GM18507 (cell line): ENCODE measurements at regions not wholly inside any gene's neighbourhood (a gene's known extent, or its start where the extent isn't known, plus 50 kb on each side); places are given as distances from the start of the nearest gene placed in this dataset.
"Not testable (repeated sequence)": the region's sequence is repeated elsewhere in the genome, so short reads cannot be mapped to it uniquely, and the experiment has no call there.

ENCODE experiments used
- DNase-seq: peaks from one replicate; pipeline ENCODE4 v3.0.0; 2011; ENCODE audit warnings: low read depth; ENCODE audit not compliant: insufficient read length; ENCODE audit errors: extremely low spot score
- FAIRE-seq: peaks from 2 replicates; lab custom pipeline; 2011; peaks lifted over from hg19 to GRCh38; lab: Jason Lieb, UNC

GRCh38 chr14:31911160-31911559 lies 165.9 kb upstream of the ARHGAP5 start:
- DNase-seq (no peak), FAIRE-seq (no peak)

DNA sequence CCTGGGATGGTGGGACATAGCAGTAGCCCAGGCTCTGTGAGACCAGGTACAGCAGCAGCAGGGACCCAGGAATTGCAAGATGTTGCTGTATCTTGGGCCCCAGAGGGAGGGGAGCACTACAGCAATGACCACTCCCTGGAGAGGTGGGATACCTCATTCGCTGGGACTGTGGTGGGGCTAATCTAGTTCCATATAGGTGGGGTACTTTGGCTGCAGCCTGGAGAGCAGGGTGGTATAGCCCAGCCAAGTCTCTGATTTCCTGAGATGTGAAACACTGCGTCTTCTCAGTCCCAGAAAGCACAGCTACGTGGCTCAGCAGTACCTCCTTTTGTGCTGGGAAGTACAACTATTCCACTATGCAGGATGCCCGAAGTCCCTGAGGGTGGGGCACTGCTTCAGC lies 163.7 kb upstream of the ARHGAP5 start:
- no peak for DNase-seq
- no peak for FAIRE-seq

GRCh38 chr14:31918289-31918688 lies 158.8 kb upstream of the ARHGAP5 start:
- FAIRE-seq, DNase-seq: not testable (repeated sequence)

DNA sequence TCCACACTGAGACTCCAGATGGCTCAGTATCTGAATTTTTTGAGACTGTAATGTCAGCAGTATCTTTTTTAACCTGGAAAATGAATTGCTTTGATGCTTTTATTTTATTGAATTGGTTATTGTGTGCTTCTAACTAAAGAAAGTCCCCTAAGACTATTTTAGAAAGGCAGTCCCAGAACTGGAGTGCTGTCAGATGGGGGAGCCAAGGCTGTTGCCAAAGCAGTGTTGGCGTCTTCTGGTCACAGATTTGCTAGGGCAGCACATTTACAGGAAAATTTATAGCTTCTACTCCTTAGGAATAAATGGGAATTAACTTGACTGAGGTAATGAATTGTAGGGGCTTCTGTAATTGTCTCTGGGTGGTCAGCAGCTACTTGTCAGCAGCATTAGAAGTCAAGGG lies 157.1 kb upstream of the ARHGAP5 start:
- DNase-seq (no peak), FAIRE-seq (no peak)

- no peak for DNase-seq
- FAIRE-seq = no peak
Measured at GRCh38 chr14:31920989-31921650, 156.0 kb upstream of the ARHGAP5 start.

- no peak for FAIRE-seq
- no peak for DNase-seq
Measured at GRCh38 chr14:31921721-31922120, 155.4 kb upstream of the ARHGAP5 start.

DNA sequence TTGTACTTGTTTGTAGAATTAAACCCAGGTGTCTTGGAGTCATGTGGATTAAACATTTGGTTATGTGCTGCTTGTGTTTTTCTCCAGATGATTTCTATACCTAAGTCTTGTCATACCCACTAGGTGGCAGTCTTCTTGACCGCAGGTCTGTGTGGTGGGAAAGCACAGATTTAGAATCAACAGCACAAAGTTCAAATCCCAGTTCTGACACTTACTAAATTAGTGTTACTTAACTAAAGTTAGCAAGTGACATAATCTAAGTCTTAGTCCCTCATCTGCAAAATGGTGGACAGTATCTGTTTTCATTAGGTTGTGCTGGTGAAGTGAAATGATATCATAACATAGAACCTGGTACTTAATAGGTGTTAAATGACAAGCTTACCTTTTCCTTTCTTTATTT lies 151.0 kb upstream of the ARHGAP5 start:
- DNase-seq (peak; percentile 12), FAIRE-seq (peak; percentile 88)

DNA sequence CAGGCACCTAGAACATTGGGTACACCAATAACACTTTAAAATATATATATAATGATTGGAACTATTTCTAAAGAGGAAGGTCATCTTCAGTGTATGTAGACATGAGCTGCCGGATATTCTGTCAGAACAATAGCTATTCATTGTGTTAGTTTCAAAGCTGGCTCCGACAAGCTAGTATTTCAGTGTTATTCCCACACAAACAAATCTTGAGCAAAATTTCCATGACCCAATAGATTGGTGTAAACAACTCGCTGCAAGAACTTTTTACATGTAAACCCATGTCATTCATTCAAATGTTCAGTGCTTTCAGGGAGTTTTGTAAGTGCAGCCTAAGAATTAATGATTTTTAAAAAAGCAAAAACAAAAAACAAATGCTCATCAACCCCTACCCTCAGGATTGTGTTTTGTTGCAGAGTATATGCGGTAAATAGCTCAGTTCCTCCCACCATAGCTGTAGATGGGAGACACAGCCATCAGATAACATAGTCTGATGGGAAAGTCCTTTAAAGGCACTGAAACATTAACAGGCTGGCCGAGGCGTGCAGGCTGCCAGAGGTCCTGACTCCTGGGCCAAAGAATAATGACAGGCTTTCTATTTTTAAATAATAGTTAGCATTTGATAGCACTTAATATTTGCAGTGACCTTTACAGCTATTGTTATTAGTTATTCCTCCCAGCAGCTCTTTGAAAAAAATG lies 150.3 kb upstream of the ARHGAP5 start:
- FAIRE-seq (no peak), DNase-seq (no peak)

- no peak for DNase-seq
- FAIRE-seq = no peak
Measured at GRCh38 chr14:31927348-31927832, 149.7 kb upstream of the ARHGAP5 start.

DNA sequence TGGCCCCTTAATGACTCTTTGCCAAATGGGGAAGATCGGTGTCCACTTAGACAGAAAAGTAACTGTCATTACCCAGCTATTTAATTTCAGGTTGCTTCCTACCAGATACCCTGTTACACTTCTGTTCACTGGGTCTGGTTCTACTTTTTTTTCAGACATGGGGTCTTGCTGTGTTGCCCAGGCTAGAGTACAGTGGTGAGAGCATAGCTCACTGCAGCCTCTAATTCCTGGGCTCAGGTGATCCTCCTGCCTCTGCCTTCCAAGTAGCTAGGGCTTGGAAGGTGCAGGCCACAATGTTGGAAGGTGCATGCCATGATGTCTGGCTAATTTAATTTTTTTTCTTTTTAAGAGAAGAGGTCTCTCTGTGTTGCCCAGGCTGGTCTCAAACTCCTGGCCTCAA lies 147.0 kb upstream of the ARHGAP5 start:
- FAIRE-seq (no peak), DNase-seq (no peak)

GRCh38 chr14:31930493-31931240 lies 146.4 kb upstream of the ARHGAP5 start:
- no peak for FAIRE-seq
- DNase-seq = no peak

- no peak for FAIRE-seq
- DNase-seq = no peak
Measured at GRCh38 chr14:31932675-31933074, 144.4 kb upstream of the ARHGAP5 start.

DNA sequence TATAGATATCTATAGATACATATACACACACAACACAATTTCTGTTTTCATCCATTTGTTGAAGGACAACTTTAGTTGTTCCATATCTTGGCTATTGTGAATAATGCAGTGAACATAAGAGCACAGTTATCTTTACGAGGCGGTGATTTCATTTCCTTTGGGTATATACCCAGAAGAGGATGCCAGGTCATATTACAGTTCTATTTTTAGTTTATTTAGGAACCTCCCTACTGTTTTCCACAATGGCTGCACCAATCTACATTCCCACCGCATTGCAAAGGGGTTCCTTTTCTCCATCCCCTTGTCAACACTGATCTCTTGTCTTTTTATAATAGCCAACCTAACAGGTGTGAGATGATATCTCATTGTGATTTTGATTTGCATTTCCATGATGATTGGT lies 143.4 kb upstream of the ARHGAP5 start:
- DNase-seq (no peak), FAIRE-seq (no peak)

DNA sequence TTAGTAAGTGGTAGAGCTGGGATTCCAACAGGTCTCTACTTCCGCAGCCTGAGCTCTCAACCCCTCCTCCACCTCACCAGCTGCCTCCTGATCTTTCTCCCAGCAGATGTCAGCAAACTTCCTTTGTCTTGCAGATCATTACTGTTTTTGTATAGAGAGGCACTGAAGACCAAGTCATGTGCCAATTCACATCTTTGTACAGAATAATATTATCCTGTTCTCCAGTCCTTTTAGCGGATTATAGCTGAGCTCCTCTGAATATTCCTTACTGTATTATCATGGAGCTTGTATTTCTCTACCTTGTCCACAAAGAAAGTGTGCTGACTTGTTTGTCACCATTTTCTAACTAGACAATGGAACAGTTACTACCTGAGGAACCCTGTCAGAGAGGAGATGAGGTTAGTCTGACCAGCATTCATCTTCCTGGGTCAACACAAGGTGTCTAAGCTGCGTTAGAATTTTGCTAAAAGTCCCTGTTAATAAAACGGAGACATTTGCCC lies 142.3 kb upstream of the ARHGAP5 start:
- no peak for FAIRE-seq
- DNase-seq = no peak

GRCh38 chr14:31935391-31935790 lies 141.7 kb upstream of the ARHGAP5 start:
- FAIRE-seq = no peak
- no peak for DNase-seq

- FAIRE-seq (no peak), DNase-seq (no peak)
Measured at GRCh38 chr14:31936115-31936514, 141.0 kb upstream of the ARHGAP5 start.

- peak; percentile 80 for FAIRE-seq
- DNase-seq = peak; percentile 23
Measured at GRCh38 chr14:31937730-31938346, 139.3 kb upstream of the ARHGAP5 start.

- FAIRE-seq (no peak), DNase-seq (no peak)
Measured at GRCh38 chr14:31939934-31940333, 137.2 kb upstream of the ARHGAP5 start.

- FAIRE-seq (no peak), DNase-seq (no peak)
Measured at GRCh38 chr14:31941487-31941886, 135.6 kb upstream of the ARHGAP5 start.
